Neural crest cell (in vitro differentiated cells): ENCODE measurements at regions not wholly inside any gene's neighbourhood (a gene's known extent, or its start where the extent isn't known, plus 50 kb on each side); places are given as distances from the start of the nearest gene placed in this dataset.

Source experiments
- DNase-seq: peaks from one replicate; pipeline ENCODE4 v3.0.0; 2021; ENCODE audit warnings: low read depth, mixed read lengths, low spot score
- H3K27ac Mint-ChIP-seq: one replicate; pipeline ENCODE4 v1.8.0; 2021; ENCODE audit warnings: mild to moderate bottlenecking, mixed read lengths; ENCODE audit not compliant: unreplicated experiment
- H3K27me3 Mint-ChIP-seq: 2 replicates; pipeline ENCODE4 v1.8.0; 2021; ENCODE audit warnings: low read depth, mild to moderate bottlenecking, mixed read lengths
- H3K36me3 Mint-ChIP-seq: 2 replicates; pipeline ENCODE4 v1.8.0; 2021; ENCODE audit warnings: low read depth, mild to moderate bottlenecking, mixed read lengths
- H3K4me1 Mint-ChIP-seq: 2 replicates; pipeline ENCODE4 v1.8.0; 2021; ENCODE audit warnings: mixed read lengths
- H3K4me3 Mint-ChIP-seq: one replicate; pipeline ENCODE4 v1.8.0; 2021; ENCODE audit warnings: mild to moderate bottlenecking, mixed read lengths
- H3K9me3 Mint-ChIP-seq: 2 replicates; pipeline ENCODE4 v1.8.0; 2021; ENCODE audit warnings: mixed read lengths
- CTCF ChIP-seq: fragments of 200-600 bp; sonication (generic); conservative IDR thresholded peaks from 2 replicates; pipeline ENCODE4 v1.5.0; 2021; ENCODE audit warnings: antibody characterized with exemption, mild to moderate bottlenecking

- peaks cover 9% of the 10 kb centered on the region for H3K4me1 Mint-ChIP-seq
Observed at GRCh38 chr1:23625929-23626535, 65.6 kb upstream of the RPL11 start.

GRCh38 chr1:23625459-23625858, 66.1 kb upstream of the RPL11 start:
- H3K9me3 Mint-ChIP-seq, result peaks cover 4% of the 10 kb centered on the region
- no peak overlapping the region for H3K4me3 Mint-ChIP-seq
- H3K27me3 Mint-ChIP-seq, result peaks cover 27% of the 10 kb centered on the region
- H3K36me3 Mint-ChIP-seq, result no peaks in the 10 kb centered on the region
- H3K27ac Mint-ChIP-seq, result no peak overlapping the region
- no peak for DNase-seq
- no peak for TF ChIP-seq CTCF
- peaks cover 9% of the 10 kb centered on the region for H3K4me1 Mint-ChIP-seq

More at GRCh38 chr1:23625929-23626535, 65.6 kb upstream of the RPL11 start:
- no peak overlapping the region for H3K27ac Mint-ChIP-seq
- peaks cover 22% of the 10 kb centered on the region for H3K27me3 Mint-ChIP-seq
- no peak for DNase-seq
- no peaks in the 10 kb centered on the region for H3K36me3 Mint-ChIP-seq
- no peak overlapping the region for H3K4me3 Mint-ChIP-seq
- no peak for TF ChIP-seq CTCF
- peaks cover 4% of the 10 kb centered on the region for H3K9me3 Mint-ChIP-seq

GRCh38 chr1:23624440-23624839, 65.1 kb upstream of the ID3 start:
- H3K27me3 Mint-ChIP-seq, result peaks cover 37% of the 10 kb centered on the region
- DNase-seq, result no peak

GRCh38 chr1:23622284-23622683, 63.0 kb upstream of the ID3 start:
- Mint-ChIP-seq H3K9me3 (peaks cover 4% of the 10 kb centered on the region), H3K27ac (no peak overlapping the region)

More at GRCh38 chr1:23624440-23624839, 65.1 kb upstream of the ID3 start:
- no peaks in the 10 kb centered on the region for H3K36me3 Mint-ChIP-seq
- H3K9me3 Mint-ChIP-seq, result peaks cover 4% of the 10 kb centered on the region
- H3K27ac Mint-ChIP-seq, result no peak overlapping the region
- no peak overlapping the region for H3K4me3 Mint-ChIP-seq
- TF ChIP-seq CTCF, result no peak
- peaks cover 9% of the 10 kb centered on the region for H3K4me1 Mint-ChIP-seq

GRCh38 chr1:23620605-23621004, 61.3 kb upstream of the ID3 start:
- Mint-ChIP-seq H3K4me1 (peaks cover 6% of the 10 kb centered on the region), H3K4me3 (no peak overlapping the region), H3K27me3 (peaks cover 64% of the 10 kb centered on the region), H3K9me3 (peaks cover 4% of the 10 kb centered on the region), H3K36me3 (no peaks in the 10 kb centered on the region), H3K27ac (no peak overlapping the region)
- TF ChIP-seq CTCF, result no peak
- no peak for DNase-seq

More at GRCh38 chr1:23622284-23622683, 63.0 kb upstream of the ID3 start:
- no peaks in the 10 kb centered on the region for H3K36me3 Mint-ChIP-seq
- DNase-seq, result no peak
- peaks cover 57% of the 10 kb centered on the region for H3K27me3 Mint-ChIP-seq
- H3K4me3 Mint-ChIP-seq, result no peak overlapping the region
- H3K4me1 Mint-ChIP-seq, result peaks cover 10% of the 10 kb centered on the region
- no peak for TF ChIP-seq CTCF
